ENCODE measurements at regions not wholly inside any gene's neighbourhood (a gene's known extent, or its start where the extent isn't known, plus 50 kb on each side); places are given as distances from the start of the nearest gene placed in this dataset.

- TF ChIP-seq CTCF (IDR thresholded peaks at IDR 0.05 in 4 of 5, conservative IDR thresholded peaks at IDR 0.05 in 1 of 5) (no peak), POLR2A (IDR thresholded peaks at IDR 0.05) (no peak)
These were observed 355.9 kb upstream of the AGA start for GRCh38 chr4:177798161-177798560.

Data from gastrocnemius medialis (tissue), 4 donors.